ENCODE measurements at regions not wholly inside any gene's neighbourhood (a gene's known extent, or its start where the extent isn't known, plus 50 kb on each side); places are given as distances from the start of the nearest gene placed in this dataset.

GRCh38 chr5:33180900-33181299 lies 259.9 kb upstream of the TARS1 start:
- TF ChIP-seq ZSCAN29 (IDR thresholded peaks at IDR 0.05) (no peak), CREB1 (IDR thresholded peaks at IDR 0.05) (no peak), CREB1 (CRISPR knock-in tag; IDR thresholded peaks at IDR 0.05) (no peak), HDAC2 (IDR thresholded peaks at IDR 0.05) (no peak), HDAC6 (IDR thresholded peaks at IDR 0.05; ENCODE audit: low read depth, low read length) (no peak), ZNF584 (CRISPR knock-in tag; IDR thresholded peaks at IDR 0.05; ENCODE audit: low read depth) (no peak), CTCF (IDR thresholded peaks at IDR 0.05 in 2 of 3, conservative IDR thresholded peaks at IDR 0.05 in 1 of 3; ENCODE audit: insufficient read depth in 2 of 3, low read depth in 1 of 3, low read length in 3 of 3) (no peak), ATF6 (CRISPR knock-in tag; IDR thresholded peaks at IDR 0.05) (no peak), JUN (IDR thresholded peaks at IDR 0.05; ENCODE audit: borderline replicate concordance, low read depth, low read length) (no peak), JUN (CRISPR knock-in tag; IDR thresholded peaks at IDR 0.05; ENCODE audit: borderline replicate concordance) (no peak), NFE2 (IDR thresholded peaks at IDR 0.05; ENCODE audit: low read depth) (no peak), BRCA1 (IDR thresholded peaks at IDR 0.05) (no peak), BRCA1 (CRISPR knock-in tag; IDR thresholded peaks at IDR 0.05) (no peak), PPARD (CRISPR knock-in tag; IDR thresholded peaks at IDR 0.05) (no peak), SIN3B (IDR thresholded peaks at IDR 0.05; ENCODE audit: low read depth) (no peak), ZNF12 (CRISPR knock-in tag; IDR thresholded peaks at IDR 0.05) (no peak), XRCC3 (IDR thresholded peaks at IDR 0.05) (no peak)
